GM20000 (cell line): ENCODE measurements at regions not wholly inside any gene's neighbourhood (a gene's known extent, or its start where the extent isn't known, plus 50 kb on each side); places are given as distances from the start of the nearest gene placed in this dataset.

Experiments
- DNase-seq: peaks from one replicate; pipeline ENCODE4 v3.0.0; 2012; ENCODE audit warnings: low spot score
- TF ChIP-seq, protein P1 (sequence below): IDR thresholded peaks from 2 replicates; pipeline ENCODE4 v1.5.1; 2012; ENCODE audit warnings: mild to moderate bottlenecking, control low read depth; ENCODE audit errors: extremely low read depth, missing control alignments

DNA sequence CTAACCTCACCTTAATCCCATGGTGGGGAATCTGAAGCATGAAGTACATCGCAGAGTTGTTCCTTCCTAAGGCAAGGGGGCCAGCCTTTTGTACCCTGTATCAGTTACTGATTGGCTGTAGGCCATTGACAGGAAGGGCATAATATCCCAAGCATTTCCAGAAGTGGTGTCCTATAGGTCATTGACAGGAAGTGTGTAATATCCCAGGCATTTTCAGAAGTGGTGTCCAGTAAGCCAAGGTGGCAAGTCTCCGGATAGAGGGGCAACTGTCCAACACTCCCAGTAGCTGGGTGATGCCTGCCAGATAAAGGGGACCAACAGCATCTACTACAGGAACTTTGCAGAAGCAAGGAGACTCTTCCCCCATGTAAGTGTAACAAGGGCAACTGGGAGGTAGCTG is 52.1 kb upstream of the MYRIP start:
- DNase-seq = no peak
- TF ChIP-seq, protein P1, sequence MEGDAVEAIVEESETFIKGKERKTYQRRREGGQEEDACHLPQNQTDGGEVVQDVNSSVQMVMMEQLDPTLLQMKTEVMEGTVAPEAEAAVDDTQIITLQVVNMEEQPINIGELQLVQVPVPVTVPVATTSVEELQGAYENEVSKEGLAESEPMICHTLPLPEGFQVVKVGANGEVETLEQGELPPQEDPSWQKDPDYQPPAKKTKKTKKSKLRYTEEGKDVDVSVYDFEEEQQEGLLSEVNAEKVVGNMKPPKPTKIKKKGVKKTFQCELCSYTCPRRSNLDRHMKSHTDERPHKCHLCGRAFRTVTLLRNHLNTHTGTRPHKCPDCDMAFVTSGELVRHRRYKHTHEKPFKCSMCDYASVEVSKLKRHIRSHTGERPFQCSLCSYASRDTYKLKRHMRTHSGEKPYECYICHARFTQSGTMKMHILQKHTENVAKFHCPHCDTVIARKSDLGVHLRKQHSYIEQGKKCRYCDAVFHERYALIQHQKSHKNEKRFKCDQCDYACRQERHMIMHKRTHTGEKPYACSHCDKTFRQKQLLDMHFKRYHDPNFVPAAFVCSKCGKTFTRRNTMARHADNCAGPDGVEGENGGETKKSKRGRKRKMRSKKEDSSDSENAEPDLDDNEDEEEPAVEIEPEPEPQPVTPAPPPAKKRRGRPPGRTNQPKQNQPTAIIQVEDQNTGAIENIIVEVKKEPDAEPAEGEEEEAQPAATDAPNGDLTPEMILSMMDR = no peak
